GM21381 (cell line): ENCODE measurements at regions not wholly inside any gene's neighbourhood (a gene's known extent, or its start where the extent isn't known, plus 50 kb on each side); places are given as distances from the start of the nearest gene placed in this dataset.
A peak's percentile ranks its signal among the peaks of the same experiment; 100 is the strongest.
"Not testable (repeated sequence)": the region's sequence is repeated elsewhere in the genome, so short reads cannot be mapped to it uniquely, and the experiment has no call there.

Experiments
- ATAC-seq: cut with Tn5 transposase; IDR thresholded peaks from one replicate; pipeline ENCODE4 v1.9.1; 2021; ENCODE audit warnings: mild to moderate bottlenecking, moderate library complexity; ENCODE audit not compliant: unreplicated experiment

- no peak for ATAC-seq
Measured at GRCh38 chr2:107094450-107094986, 208.6 kb upstream of the ST6GAL2 start.

- no peak for ATAC-seq
Measured at GRCh38 chr2:107102176-107102575, 216.2 kb upstream of the ST6GAL2 start.

- no peak for ATAC-seq
Measured at GRCh38 chr2:107107351-107107750, 221.4 kb upstream of the ST6GAL2 start.

- ATAC-seq = no peak
Measured at GRCh38 chr2:107108556-107108955, 222.6 kb upstream of the ST6GAL2 start.

GRCh38 chr2:107111623-107112022, 225.7 kb upstream of the ST6GAL2 start:
- ATAC-seq = no peak

GRCh38 chr2:107112561-107112960, 226.6 kb upstream of the ST6GAL2 start:
- ATAC-seq = no peak

GRCh38 chr2:107128381-107128780, 242.4 kb upstream of the ST6GAL2 start:
- no peak for ATAC-seq

- ATAC-seq = peak; percentile 80
Measured at GRCh38 chr2:107132070-107132469, 246.1 kb upstream of the ST6GAL2 start.

- no peak for ATAC-seq
Measured at GRCh38 chr2:107132746-107133145, 246.8 kb upstream of the ST6GAL2 start.

- ATAC-seq = no peak
Measured at GRCh38 chr2:107133412-107133811, 247.4 kb upstream of the ST6GAL2 start.

- ATAC-seq = no peak
Measured at GRCh38 chr2:107136733-107137132, 250.8 kb upstream of the ST6GAL2 start.

GRCh38 chr2:107137706-107138105, 251.7 kb upstream of the ST6GAL2 start:
- no peak for ATAC-seq

- no peak for ATAC-seq
Measured at GRCh38 chr2:107146181-107146580, 260.2 kb upstream of the ST6GAL2 start.

GRCh38 chr2:107146645-107147044, 260.7 kb upstream of the ST6GAL2 start:
- ATAC-seq = not testable (repeated sequence)

GRCh38 chr2:107148055-107148454, 262.1 kb upstream of the ST6GAL2 start:
- ATAC-seq = no peak

GRCh38 chr2:107148496-107148895, 262.5 kb upstream of the ST6GAL2 start:
- ATAC-seq = no peak

GRCh38 chr2:107160640-107161239, 274.8 kb upstream of the ST6GAL2 start:
- ATAC-seq = no peak

- ATAC-seq = no peak
Measured at GRCh38 chr2:107168141-107168540, 282.2 kb upstream of the ST6GAL2 start.

- ATAC-seq = no peak
Measured at GRCh38 chr2:107174171-107174570, 288.2 kb upstream of the ST6GAL2 start.

- no peak for ATAC-seq
Measured at GRCh38 chr2:107182981-107183380, 297.0 kb upstream of the ST6GAL2 start.

GRCh38 chr2:107187870-107188269, 301.9 kb upstream of the ST6GAL2 start:
- ATAC-seq = no peak

- no peak for ATAC-seq
Measured at GRCh38 chr2:107195631-107196030, 309.7 kb upstream of the ST6GAL2 start.
